Stimulated activated memory B cell treated with anti-CD40 and anti-IgM and Interleukin-4, amounts not matched to agents 10 μg/mL and 1 μg/mL and 100 μg/mL, for 72 hours (primary cell): ENCODE measurements at regions not wholly inside any gene's neighbourhood (a gene's known extent, or its start where the extent isn't known, plus 50 kb on each side); places are given as distances from the start of the nearest gene placed in this dataset.

Source experiments
- ATAC-seq: fragments of 150-1000 bp; cut with Tn5 transposase; 2 replicates; pipeline ENCODE4 v1.10.0; 2021
- H3K27ac Mint-ChIP-seq: one replicate; pipeline ENCODE4 v1.8.0; 2022; ENCODE audit warnings: mild to moderate bottlenecking, mixed read lengths
- H3K27me3 Mint-ChIP-seq: one replicate; pipeline ENCODE4 v1.8.0; 2022; ENCODE audit warnings: mixed read lengths
- H3K36me3 Mint-ChIP-seq: one replicate; pipeline ENCODE4 v1.8.0; 2022; ENCODE audit warnings: mixed read lengths
- H3K4me1 Mint-ChIP-seq: one replicate; pipeline ENCODE4 v1.8.0; 2022; ENCODE audit warnings: mixed read lengths
- H3K4me3 Mint-ChIP-seq: one replicate; pipeline ENCODE4 v1.8.0; 2022; ENCODE audit warnings: mild to moderate bottlenecking, moderate library complexity, mixed read lengths
- H3K9me3 Mint-ChIP-seq: one replicate; pipeline ENCODE4 v1.8.0; 2022; ENCODE audit warnings: mixed read lengths

DNA sequence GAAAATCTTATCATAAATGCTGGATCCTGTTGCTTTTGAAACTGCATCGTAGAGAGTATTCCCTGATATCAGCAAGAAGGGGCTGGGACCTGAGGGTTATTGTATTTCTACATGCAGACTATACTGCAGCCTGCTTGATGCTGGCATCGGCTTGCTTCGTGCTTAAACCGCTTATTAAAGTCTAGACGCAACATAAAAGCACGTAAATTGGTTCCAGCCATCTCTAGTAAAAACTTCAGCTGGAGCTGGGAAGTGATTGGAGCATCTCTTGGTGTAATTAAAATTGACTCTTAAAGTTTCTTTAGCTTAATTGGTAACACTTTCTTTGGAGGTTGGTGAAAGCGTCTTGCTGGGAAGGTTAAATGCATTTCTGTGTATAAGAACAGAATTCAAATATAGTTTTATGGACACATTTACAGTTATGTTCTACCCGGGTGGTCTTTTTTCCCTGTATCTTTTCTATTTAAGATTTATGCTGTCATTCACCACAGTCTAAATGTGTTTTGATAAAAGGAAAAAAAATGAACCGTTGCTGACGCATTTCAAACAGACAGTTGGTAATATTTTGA, 139.0 kb upstream of the JAG1 start:
- no peak for ATAC-seq
- Mint-ChIP-seq H3K36me3 (no peaks in the 10 kb centered on the region), H3K27ac (no peak overlapping the region)

DNA sequence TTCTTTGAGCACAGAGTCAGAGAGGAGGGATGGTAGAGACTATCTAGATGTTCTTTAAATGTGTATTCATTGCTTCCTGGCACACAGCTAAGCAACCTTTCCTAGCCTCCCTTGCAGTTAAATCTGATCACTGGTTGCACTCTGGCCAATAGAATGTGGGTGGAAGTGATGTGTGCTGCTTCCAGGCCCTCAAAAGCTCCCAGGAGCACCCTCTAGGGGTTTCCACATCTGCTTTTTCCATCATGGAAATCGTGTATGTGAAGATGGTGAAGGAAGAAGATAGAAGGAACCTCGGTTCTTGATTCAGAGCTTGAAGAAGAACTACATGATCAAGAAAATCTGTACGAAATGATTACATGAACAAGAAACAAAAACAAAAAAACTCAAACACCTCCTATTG, 149.8 kb upstream of the JAG1 start:
- ATAC-seq: no peak
- H3K4me3 Mint-ChIP-seq: no peak overlapping the region
- no peaks in the 10 kb centered on the region for H3K36me3 Mint-ChIP-seq
- H3K9me3 Mint-ChIP-seq: no peaks in the 10 kb centered on the region
- H3K4me1 Mint-ChIP-seq: no peaks in the 10 kb centered on the region
- no peak overlapping the region for H3K27ac Mint-ChIP-seq
- H3K27me3 Mint-ChIP-seq: no peaks in the 10 kb centered on the region

More for the DNA sequence above, 139.0 kb upstream of the JAG1 start:
- H3K27me3 Mint-ChIP-seq: no peaks in the 10 kb centered on the region
- H3K9me3 Mint-ChIP-seq: peaks cover 3% of the 10 kb centered on the region
- no peak overlapping the region for H3K4me3 Mint-ChIP-seq
- no peaks in the 10 kb centered on the region for H3K4me1 Mint-ChIP-seq

DNA sequence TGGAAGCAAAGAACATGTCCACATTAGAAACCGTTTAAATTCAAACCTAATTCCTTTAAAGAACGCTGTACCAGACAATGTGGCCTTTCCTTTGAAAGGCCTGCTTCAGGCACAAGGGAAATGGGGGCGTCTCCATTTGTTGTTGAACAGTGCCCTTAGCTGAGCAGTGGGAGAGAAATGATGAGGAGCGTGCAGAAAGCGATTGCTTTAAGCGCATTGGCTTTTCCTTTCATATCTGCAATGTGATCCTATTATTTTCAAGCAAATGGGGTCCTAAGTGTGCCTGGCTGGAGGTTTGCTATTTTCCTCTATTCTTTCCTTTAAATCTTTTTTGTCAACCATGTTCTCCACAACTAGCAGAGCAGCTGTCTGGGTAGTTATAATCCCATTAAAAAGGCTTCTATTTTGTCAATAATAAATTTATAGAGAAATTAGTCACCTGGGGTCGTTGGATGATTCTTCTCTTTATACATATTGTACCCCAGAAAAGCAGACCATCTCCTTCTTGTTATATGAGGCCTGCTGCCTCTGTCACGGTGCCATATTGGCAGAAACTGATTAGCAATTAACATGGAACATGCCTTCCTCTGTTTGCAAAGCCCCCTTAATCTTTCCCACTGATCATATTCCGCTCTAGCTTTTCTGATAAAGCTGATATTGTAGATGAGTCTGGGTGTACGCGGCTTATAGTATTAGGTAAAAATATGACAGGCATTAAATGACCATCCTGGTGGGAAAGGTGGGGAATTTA, 151.1 kb upstream of the JAG1 start:
- H3K27me3 Mint-ChIP-seq: no peaks in the 10 kb centered on the region
- ATAC-seq: no peak

DNA sequence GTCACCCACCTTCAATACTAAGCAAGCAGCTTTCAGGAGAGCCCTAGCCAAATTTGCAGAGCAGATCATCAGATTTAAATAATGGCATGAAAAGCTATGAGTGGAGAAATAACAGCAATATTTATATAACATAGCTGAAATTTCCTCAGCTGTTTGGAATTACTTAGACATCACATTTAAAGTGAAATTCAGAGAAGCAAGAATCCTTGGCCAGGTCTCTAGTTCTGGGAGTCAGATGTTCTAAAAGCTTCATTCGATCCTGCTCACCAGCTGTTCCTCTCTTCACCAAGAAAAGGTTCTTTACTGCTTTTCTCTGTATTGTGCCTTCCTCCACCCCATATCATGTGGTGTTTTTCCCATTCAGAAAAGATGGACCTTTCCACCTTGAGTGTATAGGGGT, 152.3 kb upstream of the JAG1 start:
- no peaks in the 10 kb centered on the region for H3K36me3 Mint-ChIP-seq
- no peaks in the 10 kb centered on the region for H3K9me3 Mint-ChIP-seq
- no peak for ATAC-seq
- H3K4me3 Mint-ChIP-seq: no peak overlapping the region
- no peaks in the 10 kb centered on the region for H3K27me3 Mint-ChIP-seq
- no peak overlapping the region for H3K27ac Mint-ChIP-seq
- H3K4me1 Mint-ChIP-seq: no peaks in the 10 kb centered on the region

More for the DNA sequence above, 151.1 kb upstream of the JAG1 start:
- Mint-ChIP-seq H3K36me3 (no peaks in the 10 kb centered on the region), H3K4me3 (no peak overlapping the region), H3K9me3 (no peaks in the 10 kb centered on the region), H3K27ac (no peak overlapping the region), H3K4me1 (no peaks in the 10 kb centered on the region)

DNA sequence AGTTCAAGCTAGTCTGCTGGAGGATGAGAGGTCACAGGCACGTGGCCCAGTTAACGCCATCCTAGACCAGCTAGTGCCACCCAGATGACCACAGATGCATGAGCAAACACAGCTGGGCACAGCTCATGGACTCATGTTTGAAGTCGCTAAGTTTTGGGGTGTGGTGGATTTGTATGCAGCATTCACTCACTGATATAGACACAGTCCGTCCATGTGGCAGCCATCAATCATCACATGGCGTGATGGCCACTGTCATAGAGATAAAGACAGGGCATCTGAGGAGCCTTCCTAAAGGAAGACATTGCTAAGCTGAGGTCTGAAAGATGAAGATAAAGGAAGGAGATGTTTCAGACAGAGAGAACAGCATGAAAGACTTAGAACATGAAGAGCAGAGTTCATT, 154.4 kb upstream of the JAG1 start:
- Mint-ChIP-seq H3K4me1 (no peaks in the 10 kb centered on the region), H3K27ac (no peak overlapping the region), H3K9me3 (peaks cover 3% of the 10 kb centered on the region), H3K27me3 (no peaks in the 10 kb centered on the region), H3K4me3 (no peak overlapping the region), H3K36me3 (no peaks in the 10 kb centered on the region)
- ATAC-seq: no peak

DNA sequence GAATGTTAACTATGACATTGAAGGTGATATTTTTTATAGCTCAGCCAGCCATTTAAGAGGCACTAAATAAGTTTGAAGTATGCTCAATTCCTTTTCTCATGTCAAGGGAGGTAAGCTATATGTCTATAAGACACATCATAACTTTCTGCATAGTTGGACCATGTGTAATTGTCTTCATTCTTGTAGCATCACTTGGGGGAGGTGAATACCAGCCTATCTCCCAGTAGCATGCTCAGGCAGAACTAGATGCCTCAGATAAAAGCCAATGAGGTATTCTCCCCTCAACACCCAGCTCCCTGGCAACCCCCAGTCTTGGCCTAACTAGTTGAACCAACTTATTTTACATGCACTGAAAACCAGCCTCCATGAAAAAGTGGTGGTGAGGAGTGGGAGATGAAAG, 158.3 kb upstream of the JAG1 start:
- Mint-ChIP-seq H3K4me1 (no peaks in the 10 kb centered on the region), H3K27ac (no peak overlapping the region), H3K4me3 (no peak overlapping the region), H3K27me3 (peaks cover 10% of the 10 kb centered on the region), H3K36me3 (no peaks in the 10 kb centered on the region), H3K9me3 (peaks cover 5% of the 10 kb centered on the region)
- ATAC-seq: no peak

DNA sequence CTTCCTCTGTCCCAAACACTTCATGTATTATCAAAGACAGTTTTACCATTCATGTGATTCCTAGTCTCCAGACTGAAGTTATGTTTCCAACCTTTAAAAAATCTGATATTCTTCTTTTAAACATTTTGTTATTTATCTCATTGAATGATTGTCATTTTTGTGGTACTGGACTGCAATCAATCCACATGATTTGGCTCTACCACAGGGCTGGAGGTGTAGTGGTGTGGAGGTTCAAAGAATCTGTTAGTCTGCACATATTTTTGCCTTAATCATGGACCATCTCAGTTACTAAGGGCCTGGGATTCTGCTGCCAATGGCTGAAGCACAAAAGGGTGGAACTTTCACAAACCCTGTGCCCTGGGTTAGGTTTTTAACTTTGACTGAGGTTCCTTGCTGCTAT, 164.1 kb upstream of the JAG1 start:
- Mint-ChIP-seq H3K27ac (no peak overlapping the region), H3K9me3 (peaks cover 10% of the 10 kb centered on the region), H3K27me3 (peaks cover 10% of the 10 kb centered on the region), H3K4me1 (no peaks in the 10 kb centered on the region), H3K4me3 (no peak overlapping the region), H3K36me3 (no peaks in the 10 kb centered on the region)
- ATAC-seq: no peak

DNA sequence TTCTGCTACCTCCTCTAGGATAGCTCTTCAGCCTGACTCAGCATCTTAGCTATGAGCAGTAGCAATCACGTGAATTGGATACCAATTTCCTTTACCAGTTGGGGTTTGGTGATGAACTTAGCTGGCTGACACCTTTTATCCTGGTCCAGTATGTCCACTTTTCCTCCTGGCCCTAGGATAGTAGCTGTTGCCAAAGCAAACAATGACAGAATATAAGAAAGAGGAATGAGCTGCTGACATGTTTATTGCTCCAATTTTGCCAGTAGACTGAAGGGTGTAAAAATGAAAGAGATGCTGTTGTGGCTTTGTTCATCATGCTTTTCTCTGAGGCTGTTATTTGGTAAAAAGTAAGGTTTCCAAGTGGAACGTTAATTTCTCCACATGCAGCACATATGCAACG, 168.3 kb upstream of the JAG1 start:
- H3K36me3 Mint-ChIP-seq: no peaks in the 10 kb centered on the region
- H3K27me3 Mint-ChIP-seq: no peaks in the 10 kb centered on the region
- no peaks in the 10 kb centered on the region for H3K4me1 Mint-ChIP-seq
- H3K27ac Mint-ChIP-seq: no peak overlapping the region
- peaks cover 8% of the 10 kb centered on the region for H3K9me3 Mint-ChIP-seq
- no peak overlapping the region for H3K4me3 Mint-ChIP-seq
- ATAC-seq: no peak

DNA sequence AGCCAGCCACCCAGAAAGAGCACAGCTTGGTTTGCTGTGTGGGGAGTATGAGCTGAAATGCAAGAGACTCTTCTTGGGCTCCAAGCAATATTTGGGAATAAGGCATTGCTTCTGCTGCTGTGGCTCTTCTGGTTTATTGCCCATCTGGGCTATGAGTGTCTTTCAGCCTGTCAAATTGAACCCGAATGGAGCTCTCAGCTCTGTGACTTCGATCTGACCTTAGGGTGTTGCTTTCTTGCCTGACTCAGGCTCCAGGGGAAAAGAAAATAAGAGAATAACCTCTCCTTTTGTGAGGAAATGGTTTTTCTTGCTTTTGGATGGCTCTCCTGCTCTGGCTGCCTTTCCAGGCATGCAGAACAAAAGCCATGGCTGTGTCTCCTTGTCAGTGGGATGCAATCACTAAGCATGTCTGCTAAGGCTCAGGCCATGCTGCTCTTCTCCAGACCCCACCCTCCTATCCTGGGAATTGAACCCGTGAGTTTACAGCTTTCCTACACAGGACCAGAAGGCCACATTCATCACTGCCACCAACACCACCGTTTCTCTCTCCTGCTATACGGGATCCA, 169.4 kb upstream of the JAG1 start:
- H3K4me1 Mint-ChIP-seq: no peaks in the 10 kb centered on the region
- no peaks in the 10 kb centered on the region for H3K27me3 Mint-ChIP-seq
- H3K4me3 Mint-ChIP-seq: no peak overlapping the region
- peaks cover 8% of the 10 kb centered on the region for H3K9me3 Mint-ChIP-seq
- ATAC-seq: no peak
- no peak overlapping the region for H3K27ac Mint-ChIP-seq
- no peaks in the 10 kb centered on the region for H3K36me3 Mint-ChIP-seq

DNA sequence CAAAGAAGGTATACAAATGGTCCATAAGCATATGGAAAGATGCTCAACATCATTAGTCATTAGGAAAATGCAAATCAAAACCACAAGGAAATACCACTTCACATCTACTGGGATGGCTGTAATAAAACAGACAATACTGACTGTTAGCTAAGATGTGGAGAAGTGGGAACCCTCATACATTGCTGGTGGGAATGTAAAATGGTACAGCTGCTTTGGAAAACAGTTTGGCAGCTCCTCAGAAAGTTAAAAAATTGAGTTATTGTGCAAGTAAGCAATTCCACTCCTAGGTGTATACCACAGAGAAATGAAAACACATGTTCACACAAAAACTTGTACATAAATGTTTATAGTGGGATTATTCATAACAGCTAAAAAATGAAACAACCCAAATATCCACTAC, 173.0 kb upstream of the JAG1 start:
- Mint-ChIP-seq H3K36me3 (no peaks in the 10 kb centered on the region), H3K27me3 (no peaks in the 10 kb centered on the region), H3K9me3 (peaks cover 2% of the 10 kb centered on the region)

DNA sequence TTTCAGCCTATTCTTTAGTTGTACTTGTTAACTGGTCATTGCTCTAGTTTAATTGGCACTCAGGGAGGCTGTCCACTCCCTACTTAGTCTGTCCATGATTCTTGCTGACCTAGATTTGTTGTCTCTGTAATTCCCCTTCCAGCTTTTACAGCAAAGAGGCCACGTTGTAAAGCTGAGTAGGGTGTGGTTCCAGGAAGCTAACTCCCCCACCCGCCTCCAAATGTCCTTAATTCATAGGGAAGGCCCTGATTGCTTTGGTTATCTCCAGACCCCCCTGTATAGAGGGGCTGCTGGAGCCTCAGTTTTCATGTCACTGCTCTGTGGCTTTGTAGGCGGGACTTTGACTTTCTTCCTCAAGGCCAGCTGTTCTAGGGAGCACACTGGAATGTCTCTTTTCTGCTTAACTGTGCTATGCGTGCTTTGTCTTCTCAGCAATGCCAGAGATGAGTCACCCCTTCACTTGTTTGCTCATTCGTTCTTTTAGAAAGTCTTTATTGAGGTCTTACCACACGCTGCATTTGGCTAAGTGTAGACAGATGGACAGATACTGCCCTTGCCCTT, 175.1 kb upstream of the JAG1 start:
- ATAC-seq: peak; percentile 16
- no peaks in the 10 kb centered on the region for H3K27me3 Mint-ChIP-seq
- H3K4me3 Mint-ChIP-seq: no peak overlapping the region
- H3K36me3 Mint-ChIP-seq: no peaks in the 10 kb centered on the region
- no peaks in the 10 kb centered on the region for H3K4me1 Mint-ChIP-seq
- peaks cover 2% of the 10 kb centered on the region for H3K9me3 Mint-ChIP-seq
- no peak overlapping the region for H3K27ac Mint-ChIP-seq

More for the DNA sequence above, 173.0 kb upstream of the JAG1 start:
- no peak for ATAC-seq
- H3K4me3 Mint-ChIP-seq: no peak overlapping the region
- H3K4me1 Mint-ChIP-seq: no peaks in the 10 kb centered on the region
- H3K27ac Mint-ChIP-seq: no peak overlapping the region

DNA sequence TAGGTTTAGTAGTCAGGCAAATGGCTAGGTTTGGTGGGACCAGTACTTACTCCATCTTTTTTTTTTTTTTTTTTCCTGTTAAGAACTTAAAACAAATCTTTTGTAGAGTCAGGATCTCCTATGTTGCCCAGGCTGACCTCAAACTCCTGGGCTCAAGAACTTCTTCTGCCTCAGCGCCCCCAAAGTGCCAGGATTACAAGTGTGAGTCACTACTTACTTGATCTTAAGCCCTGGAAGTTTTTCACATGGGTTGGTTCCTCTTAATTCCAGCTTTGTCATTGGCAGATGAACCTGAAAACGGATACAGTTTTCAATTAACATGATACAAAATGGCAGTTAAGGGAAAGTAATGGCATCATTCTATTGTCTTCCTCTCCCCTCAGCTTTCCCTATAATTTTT, 179.4 kb upstream of the JAG1 start:
- H3K27ac Mint-ChIP-seq: no peak overlapping the region
- H3K4me3 Mint-ChIP-seq: no peak overlapping the region
- H3K27me3 Mint-ChIP-seq: no peaks in the 10 kb centered on the region
- H3K9me3 Mint-ChIP-seq: peaks cover 6% of the 10 kb centered on the region
- H3K36me3 Mint-ChIP-seq: no peaks in the 10 kb centered on the region
- H3K4me1 Mint-ChIP-seq: no peaks in the 10 kb centered on the region
- no peak for ATAC-seq

DNA sequence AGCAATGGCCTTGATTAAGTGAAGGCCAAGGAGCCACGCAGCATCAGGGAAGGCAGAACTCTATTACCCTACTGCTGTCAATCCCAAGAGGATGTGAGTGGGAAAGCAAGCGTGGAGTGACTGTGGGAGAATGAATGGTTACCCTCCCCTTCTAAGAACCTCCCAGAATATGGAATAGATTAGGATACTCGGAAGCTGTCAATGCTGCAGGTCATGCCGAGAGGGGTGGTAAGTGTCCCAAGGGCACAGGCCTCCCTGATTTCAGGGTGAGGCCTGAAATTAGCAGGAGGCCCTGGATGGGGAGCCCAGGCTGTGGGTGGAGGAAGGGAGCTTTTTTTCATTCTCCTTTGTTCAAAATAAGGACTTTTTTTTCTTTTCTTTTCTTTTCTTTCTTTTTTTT, 179.9 kb upstream of the JAG1 start:
- Mint-ChIP-seq H3K27ac (no peak overlapping the region), H3K4me1 (no peaks in the 10 kb centered on the region), H3K9me3 (peaks cover 6% of the 10 kb centered on the region), H3K36me3 (no peaks in the 10 kb centered on the region), H3K4me3 (no peak overlapping the region), H3K27me3 (no peaks in the 10 kb centered on the region)
- ATAC-seq: no peak

DNA sequence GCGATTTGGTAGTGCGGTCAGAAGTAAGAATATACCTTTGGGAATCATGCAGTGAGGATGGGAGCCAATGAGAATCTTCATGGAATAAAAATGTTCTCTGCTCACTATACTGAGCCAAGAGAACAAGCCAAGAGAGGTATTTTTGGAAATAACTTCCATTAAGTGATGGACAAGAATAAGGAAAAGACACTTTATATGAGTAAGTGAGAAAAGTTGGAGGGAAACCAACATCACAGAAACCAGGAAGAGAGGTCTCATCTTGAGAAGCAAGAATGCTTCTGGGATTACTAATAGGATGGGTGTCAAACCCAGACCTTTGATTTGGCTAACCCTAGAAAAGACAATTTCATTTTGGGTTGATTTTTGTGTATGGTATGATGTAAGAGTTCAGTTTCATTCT, 181.2 kb upstream of the JAG1 start:
- H3K27ac Mint-ChIP-seq: no peak overlapping the region
- H3K4me3 Mint-ChIP-seq: no peak overlapping the region
- no peaks in the 10 kb centered on the region for H3K36me3 Mint-ChIP-seq
- no peaks in the 10 kb centered on the region for H3K27me3 Mint-ChIP-seq
- H3K9me3 Mint-ChIP-seq: peaks cover 7% of the 10 kb centered on the region
- no peaks in the 10 kb centered on the region for H3K4me1 Mint-ChIP-seq
- ATAC-seq: no peak

DNA sequence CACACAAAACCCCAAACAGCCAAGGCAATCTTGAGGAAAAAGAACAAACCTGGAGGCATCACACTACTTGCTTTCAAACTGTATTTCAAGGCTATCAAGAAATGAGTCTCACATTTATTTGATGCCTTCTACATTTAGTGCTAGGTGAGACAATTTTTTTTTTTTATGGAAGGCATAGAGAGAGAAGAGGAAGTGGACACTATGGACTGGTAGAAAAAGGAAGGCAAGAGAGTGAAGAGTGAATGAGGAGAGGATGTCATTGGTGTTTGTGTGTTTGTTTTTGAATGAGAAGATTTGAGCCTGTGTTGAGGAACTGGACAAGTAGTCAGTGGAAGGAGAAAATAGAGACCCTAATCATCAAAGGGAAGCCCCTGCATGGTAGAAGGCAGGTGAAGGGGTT, 182.0 kb upstream of the JAG1 start:
- Mint-ChIP-seq H3K27ac (no peak overlapping the region), H3K36me3 (no peaks in the 10 kb centered on the region), H3K27me3 (no peaks in the 10 kb centered on the region), H3K4me1 (no peaks in the 10 kb centered on the region), H3K4me3 (no peak overlapping the region), H3K9me3 (peaks cover 8% of the 10 kb centered on the region)
- ATAC-seq: no peak
